CD4-positive, alpha-beta T cell treated with Interleukin-1 beta for 1 hour (primary cell): ENCODE measurements at regions not wholly inside any gene's neighbourhood (a gene's known extent, or its start where the extent isn't known, plus 50 kb on each side); places are given as distances from the start of the nearest gene placed in this dataset.

ENCODE experiments used
- DNase-seq, 2 donors: peaks; one replicate each; pipeline ENCODE4 v3.0.0-alpha.2; 2020 to 2022

GRCh38 chrX:43018031-43018430 is 240.1 kb upstream of the PPP1R2C start:
- DNase-seq, result no peak

GRCh38 chrX:43019021-43019420 is 241.1 kb upstream of the PPP1R2C start:
- DNase-seq, result no peak

GRCh38 chrX:43025806-43026315 is 247.9 kb upstream of the PPP1R2C start:
- DNase-seq, result no peak

- no peak for DNase-seq
Measured at GRCh38 chrX:43064096-43064495, 286.1 kb upstream of the PPP1R2C start.

- DNase-seq, result no peak
Measured at GRCh38 chrX:43065978-43066377, 288.0 kb upstream of the PPP1R2C start.

- DNase-seq, result no peak
Measured at GRCh38 chrX:43068639-43069038, 290.7 kb upstream of the PPP1R2C start.

- no peak for DNase-seq
Measured at GRCh38 chrX:43083016-43083415, 305.1 kb upstream of the PPP1R2C start.

- no peak for DNase-seq
Measured at GRCh38 chrX:43087830-43088229, 309.9 kb upstream of the PPP1R2C start.

GRCh38 chrX:43096830-43097229 is 318.9 kb upstream of the PPP1R2C start:
- no peak for DNase-seq

- no peak for DNase-seq
Measured at GRCh38 chrX:43106009-43106408, 328.0 kb upstream of the PPP1R2C start.

GRCh38 chrX:43108828-43109227 is 330.9 kb upstream of the PPP1R2C start:
- no peak for DNase-seq

- peak in 1 of 2 donors; percentile 12 for DNase-seq
Measured at GRCh38 chrX:43121637-43122036, 343.7 kb upstream of the PPP1R2C start.

GRCh38 chrX:43139645-43140044 is 361.7 kb upstream of the PPP1R2C start:
- no peak for DNase-seq

- no peak for DNase-seq
Measured at GRCh38 chrX:43140582-43140981, 362.6 kb upstream of the PPP1R2C start.

- DNase-seq, result no peak
Measured at GRCh38 chrX:43141885-43142284, 363.9 kb upstream of the PPP1R2C start.

GRCh38 chrX:43148305-43148704 is 370.3 kb upstream of the PPP1R2C start:
- DNase-seq, result no peak

- DNase-seq, result no peak
Measured at GRCh38 chrX:43165343-43165920, 387.5 kb upstream of the PPP1R2C start.

- no peak for DNase-seq
Measured at GRCh38 chrX:43166874-43167273, 388.9 kb upstream of the PPP1R2C start.

GRCh38 chrX:43175434-43175833 is 397.5 kb upstream of the PPP1R2C start:
- DNase-seq, result no peak

GRCh38 chrX:43176686-43177085 is 398.7 kb upstream of the PPP1R2C start:
- no peak for DNase-seq

- DNase-seq, result no peak
Measured at GRCh38 chrX:43188296-43188695, 410.3 kb upstream of the PPP1R2C start.

- no peak for DNase-seq
Measured at GRCh38 chrX:43211570-43211969, 433.6 kb upstream of the PPP1R2C start.

GRCh38 chrX:43218198-43218597 is 437.9 kb upstream of the MAOA start:
- no peak for DNase-seq

- DNase-seq, result no peak
Measured at GRCh38 chrX:43224496-43224895, 431.6 kb upstream of the MAOA start.

- no peak for DNase-seq
Measured at GRCh38 chrX:43225626-43226328, 430.3 kb upstream of the MAOA start.
